ENCODE measurements at regions not wholly inside any gene's neighbourhood (a gene's known extent, or its start where the extent isn't known, plus 50 kb on each side); places are given as distances from the start of the nearest gene placed in this dataset.

GRCh38 chr5:126369995-126370731 is 53.0 kb upstream of the GRAMD2B start:
- no peaks in the 10 kb centered on the region for H3K27me3 ChIP-seq (replicated peaks in 1 of 2; ENCODE audit: control insufficient read depth in 2 of 2, extremely low read depth in 1 of 2, insufficient read depth in 2 of 2, low read length in 1 of 2)
- Mint-ChIP-seq H3K9me3 (no peaks in the 10 kb centered on the region), H3K27me3 (no peaks in the 10 kb centered on the region), H3K4me1 (peaks cover 17 to 19% (median 17%) of the 10 kb centered on the region in 3 donors), H3K4me3 (no peak overlapping the region), H3K27ac (no peak overlapping the region), H3K36me3 (no peaks in the 10 kb centered on the region)
- peaks cover 5 to 17% of the 10 kb centered on the region in 2 experiments for H3K4me1 ChIP-seq (ENCODE audit: control insufficient read depth in 1 of 2, extremely low read depth in 1 of 2, insufficient read depth in 2 of 2, low read length in 2 of 2)
- no peaks in the 10 kb centered on the region for H3K9me3 ChIP-seq
- H3K36me3 ChIP-seq (ENCODE audit: control insufficient read depth in 2 of 2, extremely low read depth in 1 of 2, insufficient read depth in 1 of 2, low read length in 1 of 2): no peaks in the 10 kb centered on the region
- DNase-seq (no peak), ATAC-seq (replicated peaks in 1 of 4) (no peak)
- ChIA-PET POLR2A (no interaction called here), CTCF (no interaction called here)
- H3K4me3 ChIP-seq (ENCODE audit: control insufficient read depth in 1 of 2, extremely low read depth in 1 of 2, low read length in 1 of 2): no peak overlapping the region
- no peak overlapping the region for H3K27ac ChIP-seq (ENCODE audit: low read length)
- WGBS (ENCODE audit: insufficient coverage): no CpG with 5 or more reads among the region's 6 CpGs

- ATAC-seq (replicated peaks in 1 of 4) (no peak), DNase-seq (no peak)
- Histone ChIP-seq H3K9me3 (no peaks in the 10 kb centered on the region), H3K27ac (ENCODE audit: low read length) (no peak overlapping the region), H3K4me1 (ENCODE audit: control insufficient read depth in 1 of 2, extremely low read depth in 1 of 2, insufficient read depth in 2 of 2, low read length in 2 of 2) (peaks cover 5 to 17% of the 10 kb centered on the region in 2 experiments), H3K36me3 (ENCODE audit: control insufficient read depth in 2 of 2, extremely low read depth in 1 of 2, insufficient read depth in 1 of 2, low read length in 1 of 2) (no peaks in the 10 kb centered on the region), H3K4me3 (ENCODE audit: control insufficient read depth in 1 of 2, extremely low read depth in 1 of 2, low read length in 1 of 2) (no peak overlapping the region), H3K27me3 (replicated peaks in 1 of 2; ENCODE audit: control insufficient read depth in 2 of 2, extremely low read depth in 1 of 2, insufficient read depth in 2 of 2, low read length in 1 of 2) (no peaks in the 10 kb centered on the region)
- Mint-ChIP-seq H3K36me3 (no peaks in the 10 kb centered on the region), H3K4me3 (no peak overlapping the region), H3K27me3 (no peaks in the 10 kb centered on the region), H3K4me1 (peaks cover 17 to 19% (median 17%) of the 10 kb centered on the region in 3 donors), H3K9me3 (no peaks in the 10 kb centered on the region), H3K27ac (no peak overlapping the region)
- ChIA-PET POLR2A (no interaction called here), CTCF (interaction anchor here in 1 of 2 donors (0.7 to 1.1 kb wide), 2 partner anchors 16 to 1946 kb away, joined by 3 read pairs; no protein-coding TSS in a partner anchor)
- WGBS (ENCODE audit: insufficient coverage): 86% methylated on average over 9 of the region's 12 CpGs
These were observed 52.2 kb upstream of the GRAMD2B start for GRCh38 chr5:126370796-126371718.

GRCh38 chr5:126373375-126374108 is 49.7 kb upstream of the GRAMD2B start:
- POLR2A ChIA-PET: interaction anchor here in 1 of 2 donors (1.0 kb wide), 1 partner anchor 12 kb away, joined by 3 read pairs; no protein-coding TSS in a partner anchor
- Mint-ChIP-seq H3K36me3 (no peaks in the 10 kb centered on the region), H3K27ac (peak overlapping the region; percentile 76 to 85), H3K4me1 (peaks cover 17 to 19% (median 18%) of the 10 kb centered on the region in 3 donors), H3K9me3 (no peaks in the 10 kb centered on the region), H3K4me3 (peak overlapping the region in 1 of 3 donors; percentile 2), H3K27me3 (no peaks in the 10 kb centered on the region)
- no peaks in the 10 kb centered on the region for H3K9me3 ChIP-seq
- 7% methylated on average over 3 of the region's 3 CpGs for WGBS (ENCODE audit: insufficient coverage)
- H3K36me3 ChIP-seq (ENCODE audit: control insufficient read depth in 2 of 2, extremely low read depth in 1 of 2, insufficient read depth in 1 of 2, low read length in 1 of 2): no peaks in the 10 kb centered on the region
- H3K4me1 ChIP-seq (ENCODE audit: control insufficient read depth in 1 of 2, extremely low read depth in 1 of 2, insufficient read depth in 2 of 2, low read length in 2 of 2): peaks cover 5 to 17% of the 10 kb centered on the region in 2 experiments
- peak in 20 of 35 experiments; percentile 0 to 55 (median 10) for DNase-seq
- peak overlapping the region; percentile 30 for H3K27ac ChIP-seq (ENCODE audit: low read length)
- no peaks in the 10 kb centered on the region for H3K27me3 ChIP-seq (replicated peaks in 1 of 2; ENCODE audit: control insufficient read depth in 2 of 2, extremely low read depth in 1 of 2, insufficient read depth in 2 of 2, low read length in 1 of 2)
- H3K4me3 ChIP-seq (ENCODE audit: control insufficient read depth in 1 of 2, extremely low read depth in 1 of 2, low read length in 1 of 2): no peak overlapping the region
- CTCF ChIA-PET: interaction anchor here in 1 of 2 donors (0.6 kb wide), 1 partner anchor 405 kb away, joined by 4 read pairs; no protein-coding TSS in a partner anchor
- ATAC-seq (replicated peaks in 1 of 4): peak; percentile 87 to 96 (median 90)

Measured in T-cell (primary cell).